ENCODE measurements at regions not wholly inside any gene's neighbourhood (a gene's known extent, or its start where the extent isn't known, plus 50 kb on each side); places are given as distances from the start of the nearest gene placed in this dataset.

- TF ChIP-seq CTCF (IDR thresholded peaks at IDR 0.05): no peak
- no peaks in the 10 kb centered on the region for H3K4me1 ChIP-seq
- DNase-seq (ENCODE audit: low spot score in 2 of 2): no peak
- no peaks in the 10 kb centered on the region for H3K27me3 ChIP-seq
- H3K27ac ChIP-seq: no peak overlapping the region
- H3K36me3 ChIP-seq: no peaks in the 10 kb centered on the region
- no peak overlapping the region for H3K4me3 ChIP-seq
- no peaks in the 10 kb centered on the region for H3K9me3 ChIP-seq
- intact Hi-C loops (cut with DNase I): no loop called here
Observed at GRCh38 chr15:96553006-96553405, 222.5 kb downstream of the NR2F2 start.

- H3K4me1 ChIP-seq: no peaks in the 10 kb centered on the region
- TF ChIP-seq CTCF (IDR thresholded peaks at IDR 0.05): no peak
- no peak overlapping the region for H3K4me3 ChIP-seq
- H3K27me3 ChIP-seq: no peaks in the 10 kb centered on the region
- H3K27ac ChIP-seq: no peak overlapping the region
- H3K36me3 ChIP-seq: no peaks in the 10 kb centered on the region
- intact Hi-C loops (cut with DNase I): no loop called here
- H3K9me3 ChIP-seq: no peaks in the 10 kb centered on the region
- no peak for DNase-seq (ENCODE audit: low spot score in 2 of 2)
Observed at GRCh38 chr15:96553451-96553850, 223.0 kb downstream of the NR2F2 start.

- TF ChIP-seq CTCF (IDR thresholded peaks at IDR 0.05): no peak
- Histone ChIP-seq H3K27ac (no peak overlapping the region), H3K9me3 (no peaks in the 10 kb centered on the region), H3K36me3 (no peaks in the 10 kb centered on the region), H3K4me3 (no peak overlapping the region), H3K27me3 (no peaks in the 10 kb centered on the region), H3K4me1 (no peaks in the 10 kb centered on the region)
- no peak for DNase-seq (ENCODE audit: low spot score in 2 of 2)
- intact Hi-C loops (cut with DNase I): no loop called here
Observed at GRCh38 chr15:96553931-96554330, 223.4 kb downstream of the NR2F2 start.

GRCh38 chr15:96554541-96554940 is 224.0 kb downstream of the NR2F2 start:
- Histone ChIP-seq H3K9me3 (no peaks in the 10 kb centered on the region), H3K36me3 (no peaks in the 10 kb centered on the region), H3K4me1 (no peaks in the 10 kb centered on the region), H3K27ac (no peak overlapping the region), H3K4me3 (no peak overlapping the region), H3K27me3 (no peaks in the 10 kb centered on the region)
- DNase-seq (ENCODE audit: low spot score in 2 of 2): no peak
- intact Hi-C loops (cut with DNase I): no loop called here
- TF ChIP-seq CTCF (IDR thresholded peaks at IDR 0.05): no peak

- intact Hi-C loops (cut with DNase I): no loop called here
- Histone ChIP-seq H3K4me1 (no peaks in the 10 kb centered on the region), H3K9me3 (peaks cover 0 to under 1% of the 10 kb centered on the region in 2 donors), H3K36me3 (no peaks in the 10 kb centered on the region), H3K27ac (no peak overlapping the region), H3K4me3 (no peak overlapping the region), H3K27me3 (no peaks in the 10 kb centered on the region)
- no peak for TF ChIP-seq CTCF (IDR thresholded peaks at IDR 0.05)
- no peak for DNase-seq (ENCODE audit: low spot score in 2 of 2)
Observed at GRCh38 chr15:96559087-96559486, 228.6 kb downstream of the NR2F2 start.

GRCh38 chr15:96559631-96560030 is 229.1 kb downstream of the NR2F2 start:
- TF ChIP-seq CTCF (IDR thresholded peaks at IDR 0.05): no peak
- intact Hi-C loops (cut with DNase I): no loop called here
- no peaks in the 10 kb centered on the region for H3K36me3 ChIP-seq

More at GRCh38 chr15:96559631-96560030, 229.1 kb downstream of the NR2F2 start:
- H3K9me3 ChIP-seq: peaks cover 0 to 3% of the 10 kb centered on the region in 2 donors
- no peaks in the 10 kb centered on the region for H3K4me1 ChIP-seq
- H3K27ac ChIP-seq: no peak overlapping the region
- H3K27me3 ChIP-seq: no peaks in the 10 kb centered on the region
- no peak for DNase-seq (ENCODE audit: low spot score in 2 of 2)
- no peak overlapping the region for H3K4me3 ChIP-seq
